Liver (tissue), 3 donors: ENCODE measurements at regions not wholly inside any gene's neighbourhood (a gene's known extent, or its start where the extent isn't known, plus 50 kb on each side); places are given as distances from the start of the nearest gene placed in this dataset.

ENCODE experiments used
- CTCF ChIP-seq: fragments of 150-350 bp; IDR thresholded peaks from 2 replicates; pipeline ENCODE4 v1.5.1; 2017; ENCODE audit warnings: improper control_type of control experiment, low read depth, low read length; ENCODE audit not compliant: missing input control
- EGR1 ChIP-seq, 2 donors: IDR thresholded peaks; 2 replicates each; pipeline ENCODE4 v1.6.1; 2016 to 2018; ENCODE audit warnings: antibody characterized with exemption in 2 of 2, low read depth in 2 of 2
- FOXA1 ChIP-seq: IDR thresholded peaks from 2 replicates; pipeline ENCODE4 v1.6.1; 2016; ENCODE audit warnings: antibody characterized with exemption
- HNF4A ChIP-seq, 2 donors: conservative IDR thresholded peaks; 2 replicates each; pipeline ENCODE4 v1.6.1; 2016; ENCODE audit warnings: antibody characterized with exemption in 2 of 2, mild to moderate bottlenecking in 2 of 2
- JUND ChIP-seq, 2 donors: IDR thresholded peaks; 2 replicates each; pipeline ENCODE4 v1.6.1; 2016; ENCODE audit warnings: antibody characterized with exemption in 2 of 2
- MAX ChIP-seq: IDR thresholded peaks from 2 replicates; pipeline ENCODE4 v1.6.1; 2016; ENCODE audit warnings: antibody characterized with exemption
- RAD21 ChIP-seq, 2 donors: IDR thresholded peaks; 2 replicates each; pipeline ENCODE4 v1.6.1; 2016; ENCODE audit warnings: antibody characterized with exemption in 2 of 2, mild to moderate bottlenecking in 2 of 2
- SP1 ChIP-seq: IDR thresholded peaks from 2 replicates; pipeline ENCODE4 v1.6.1; 2018; ENCODE audit warnings: antibody characterized with exemption, mild to moderate bottlenecking
- TAF1 ChIP-seq: conservative IDR thresholded peaks from 2 replicates; pipeline ENCODE4 v1.6.1; 2016; ENCODE audit warnings: antibody characterized with exemption, mild to moderate bottlenecking
- YY1 ChIP-seq: IDR thresholded peaks from 2 replicates; pipeline ENCODE4 v1.6.1; 2016; ENCODE audit warnings: antibody characterized with exemption, mild to moderate bottlenecking
- TF ChIP-seq, protein P1 (sequence below): IDR thresholded peaks from 2 replicates; pipeline ENCODE4 v1.6.1; 2016; ENCODE audit warnings: antibody characterized with exemption, mild to moderate bottlenecking
- TF ChIP-seq, protein P2 (sequence below): IDR thresholded peaks from 2 replicates; pipeline ENCODE4 v1.6.1; 2016; ENCODE audit warnings: antibody characterized with exemption
- TF ChIP-seq, protein P3 (sequence below): IDR thresholded peaks from 2 replicates; pipeline ENCODE4 v1.6.1; 2016; ENCODE audit warnings: antibody characterized with exemption
- donor health status: healthy.
- donor health status: healthy.

- TF ChIP-seq CTCF (no peak), MAX (no peak), TAF1 (no peak), JUND (IDR thresholded peaks at IDR 0.05) (no peak), RAD21 (IDR thresholded peaks at IDR 0.05) (no peak), FOXA1 (no peak), HNF4A (conservative IDR thresholded peaks at IDR 0.05) (no peak), YY1 (no peak), SP1 (no peak), EGR1 (IDR thresholded peaks at IDR 0.05; ENCODE audit: low read depth in 2 of 2) (no peak)
- TF ChIP-seq, protein P1, sequence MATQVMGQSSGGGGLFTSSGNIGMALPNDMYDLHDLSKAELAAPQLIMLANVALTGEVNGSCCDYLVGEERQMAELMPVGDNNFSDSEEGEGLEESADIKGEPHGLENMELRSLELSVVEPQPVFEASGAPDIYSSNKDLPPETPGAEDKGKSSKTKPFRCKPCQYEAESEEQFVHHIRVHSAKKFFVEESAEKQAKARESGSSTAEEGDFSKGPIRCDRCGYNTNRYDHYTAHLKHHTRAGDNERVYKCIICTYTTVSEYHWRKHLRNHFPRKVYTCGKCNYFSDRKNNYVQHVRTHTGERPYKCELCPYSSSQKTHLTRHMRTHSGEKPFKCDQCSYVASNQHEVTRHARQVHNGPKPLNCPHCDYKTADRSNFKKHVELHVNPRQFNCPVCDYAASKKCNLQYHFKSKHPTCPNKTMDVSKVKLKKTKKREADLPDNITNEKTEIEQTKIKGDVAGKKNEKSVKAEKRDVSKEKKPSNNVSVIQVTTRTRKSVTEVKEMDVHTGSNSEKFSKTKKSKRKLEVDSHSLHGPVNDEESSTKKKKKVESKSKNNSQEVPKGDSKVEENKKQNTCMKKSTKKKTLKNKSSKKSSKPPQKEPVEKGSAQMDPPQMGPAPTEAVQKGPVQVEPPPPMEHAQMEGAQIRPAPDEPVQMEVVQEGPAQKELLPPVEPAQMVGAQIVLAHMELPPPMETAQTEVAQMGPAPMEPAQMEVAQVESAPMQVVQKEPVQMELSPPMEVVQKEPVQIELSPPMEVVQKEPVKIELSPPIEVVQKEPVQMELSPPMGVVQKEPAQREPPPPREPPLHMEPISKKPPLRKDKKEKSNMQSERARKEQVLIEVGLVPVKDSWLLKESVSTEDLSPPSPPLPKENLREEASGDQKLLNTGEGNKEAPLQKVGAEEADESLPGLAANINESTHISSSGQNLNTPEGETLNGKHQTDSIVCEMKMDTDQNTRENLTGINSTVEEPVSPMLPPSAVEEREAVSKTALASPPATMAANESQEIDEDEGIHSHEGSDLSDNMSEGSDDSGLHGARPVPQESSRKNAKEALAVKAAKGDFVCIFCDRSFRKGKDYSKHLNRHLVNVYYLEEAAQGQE = no peak
- TF ChIP-seq, protein P2, sequence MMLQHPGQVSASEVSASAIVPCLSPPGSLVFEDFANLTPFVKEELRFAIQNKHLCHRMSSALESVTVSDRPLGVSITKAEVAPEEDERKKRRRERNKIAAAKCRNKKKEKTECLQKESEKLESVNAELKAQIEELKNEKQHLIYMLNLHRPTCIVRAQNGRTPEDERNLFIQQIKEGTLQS = no peak
- TF ChIP-seq, protein P3, sequence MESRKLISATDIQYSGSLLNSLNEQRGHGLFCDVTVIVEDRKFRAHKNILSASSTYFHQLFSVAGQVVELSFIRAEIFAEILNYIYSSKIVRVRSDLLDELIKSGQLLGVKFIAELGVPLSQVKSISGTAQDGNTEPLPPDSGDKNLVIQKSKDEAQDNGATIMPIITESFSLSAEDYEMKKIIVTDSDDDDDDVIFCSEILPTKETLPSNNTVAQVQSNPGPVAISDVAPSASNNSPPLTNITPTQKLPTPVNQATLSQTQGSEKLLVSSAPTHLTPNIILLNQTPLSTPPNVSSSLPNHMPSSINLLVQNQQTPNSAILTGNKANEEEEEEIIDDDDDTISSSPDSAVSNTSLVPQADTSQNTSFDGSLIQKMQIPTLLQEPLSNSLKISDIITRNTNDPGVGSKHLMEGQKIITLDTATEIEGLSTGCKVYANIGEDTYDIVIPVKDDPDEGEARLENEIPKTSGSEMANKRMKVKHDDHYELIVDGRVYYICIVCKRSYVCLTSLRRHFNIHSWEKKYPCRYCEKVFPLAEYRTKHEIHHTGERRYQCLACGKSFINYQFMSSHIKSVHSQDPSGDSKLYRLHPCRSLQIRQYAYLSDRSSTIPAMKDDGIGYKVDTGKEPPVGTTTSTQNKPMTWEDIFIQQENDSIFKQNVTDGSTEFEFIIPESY = no peak
Measured at GRCh38 chr18:45435810-45436209, 179.5 kb upstream of the SLC14A2 start.
